ENCODE measurements at regions not wholly inside any gene's neighbourhood (a gene's known extent, or its start where the extent isn't known, plus 50 kb on each side); places are given as distances from the start of the nearest gene placed in this dataset.
"Not testable (repeated sequence)": the region's sequence is repeated elsewhere in the genome, so short reads cannot be mapped to it uniquely, and the experiment has no call there.

GRCh38 chr11:54985731-54986130 is 276.2 kb upstream of the TRIM48 start:
- DNase-seq (no peak), ATAC-seq (no peak)
- no peaks in the 10 kb centered on the region for H3K27me3 ChIP-seq
- H3K27ac ChIP-seq, result no peak overlapping the region
- H3K36me3 ChIP-seq, result no peaks in the 10 kb centered on the region
- no peak for TF ChIP-seq CTCF (IDR thresholded peaks at IDR 0.05)
- intact Hi-C loops (cut with DNase I), result no loop called here
- H3K4me1 ChIP-seq, result no peaks in the 10 kb centered on the region
- peaks cover 0 to 98% of the 10 kb centered on the region in 2 donors for H3K9me3 ChIP-seq
- no peak overlapping the region for H3K4me3 ChIP-seq

GRCh38 chr11:55028837-55029236 is 233.1 kb upstream of the TRIM48 start:
- intact Hi-C loops (cut with DNase I); H3K4me3 ChIP-seq; ATAC-seq; H3K36me3 ChIP-seq; DNase-seq; H3K4me1 ChIP-seq; H3K27me3 ChIP-seq; H3K27ac ChIP-seq: not testable (repeated sequence)
- H3K9me3 ChIP-seq, result peaks cover 0 to 100% of the 10 kb centered on the region in 2 donors

GRCh38 chr11:55054723-55055122 is 207.2 kb upstream of the TRIM48 start:
- Histone ChIP-seq H3K9me3 (peaks cover 0 to 98% of the 10 kb centered on the region in 2 donors), H3K4me3 (no peak overlapping the region), H3K4me1 (no peaks in the 10 kb centered on the region), H3K27me3 (no peaks in the 10 kb centered on the region), H3K27ac (no peak overlapping the region), H3K36me3 (no peaks in the 10 kb centered on the region)
- no peak for DNase-seq
- intact Hi-C loops (cut with DNase I), result no loop called here
- no peak for ATAC-seq
- no peak for TF ChIP-seq CTCF (IDR thresholded peaks at IDR 0.05)

DNA sequence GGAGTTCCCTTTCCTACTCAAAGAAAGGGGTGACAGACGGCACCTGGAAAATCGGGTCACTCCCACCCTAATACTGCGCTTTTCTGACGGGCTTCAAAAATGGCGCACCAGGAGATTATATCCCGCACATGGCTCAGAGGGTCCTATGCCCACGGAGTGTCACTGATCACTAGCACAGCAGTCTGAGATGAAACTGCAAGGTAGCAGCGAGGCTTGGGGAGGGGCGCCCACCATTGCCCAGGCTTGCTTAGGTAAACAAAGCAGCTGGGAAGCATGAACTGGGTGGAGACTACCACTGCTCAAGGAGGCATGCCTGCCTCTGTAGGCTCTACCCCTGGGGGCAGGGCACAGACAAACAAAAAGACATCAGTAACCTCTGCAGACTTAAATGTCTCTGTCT is 177.4 kb upstream of the TRIM48 start:
- H3K4me3 ChIP-seq, ATAC-seq, H3K27ac ChIP-seq, H3K4me1 ChIP-seq, H3K27me3 ChIP-seq, H3K36me3 ChIP-seq: not testable (repeated sequence)
- intact Hi-C loops (cut with DNase I), result loop anchor here in 1 of 2 donors (10.0 kb wide), 1 partner anchor 60 kb away; no protein-coding TSS in a partner anchor
- peaks cover 0 to 89% of the 10 kb centered on the region in 2 donors for H3K9me3 ChIP-seq
- peak in 1 of 4 donors; percentile 24 for DNase-seq

- intact Hi-C loops (cut with DNase I), result no loop called here
- H3K36me3 ChIP-seq, result no peaks in the 10 kb centered on the region
- ATAC-seq, result no peak
- no peak for DNase-seq
- no peaks in the 10 kb centered on the region for H3K4me1 ChIP-seq
- H3K9me3 ChIP-seq, result peaks cover 0 to 78% of the 10 kb centered on the region in 2 donors
- no peaks in the 10 kb centered on the region for H3K27me3 ChIP-seq
- no peak overlapping the region for H3K27ac ChIP-seq
- no peak for TF ChIP-seq CTCF (IDR thresholded peaks at IDR 0.05)
- no peak overlapping the region for H3K4me3 ChIP-seq
These were observed 155.6 kb upstream of the TRIM48 start for GRCh38 chr11:55106391-55106790.

Measured in left lung (tissue), 4 donors.